SHP77 treated with DMSO at 0.1 percent for 48 hours (cell line): ENCODE measurements at regions not wholly inside any gene's neighbourhood (a gene's known extent, or its start where the extent isn't known, plus 50 kb on each side); places are given as distances from the start of the nearest gene placed in this dataset.

Source experiments
- DNase-seq: peaks from one replicate; lab custom pipeline; 2025; lab: John Stamatoyannopoulos, UW

- no peak for DNase-seq
These were observed 50.5 kb upstream of the PRDM1 start for GRCh38 chr6:106035655-106036054.

GRCh38 chr6:106033806-106034205, 52.3 kb upstream of the PRDM1 start:
- DNase-seq: no peak

GRCh38 chr6:106027758-106028157, 58.4 kb upstream of the PRDM1 start:
- DNase-seq: no peak

GRCh38 chr6:106026748-106027715, 59.1 kb upstream of the PRDM1 start:
- DNase-seq: no peak

GRCh38 chr6:106025655-106026054, 60.5 kb upstream of the PRDM1 start:
- DNase-seq: no peak

GRCh38 chr6:106022801-106023200, 63.3 kb upstream of the PRDM1 start:
- no peak for DNase-seq

- DNase-seq: no peak
These were observed 68.7 kb upstream of the PRDM1 start for GRCh38 chr6:106017454-106017853.

GRCh38 chr6:106014955-106015354, 71.2 kb upstream of the PRDM1 start:
- no peak for DNase-seq

- no peak for DNase-seq
These were observed 74.7 kb upstream of the PRDM1 start for GRCh38 chr6:106011476-106011875.

- no peak for DNase-seq
These were observed 80.2 kb upstream of the PRDM1 start for GRCh38 chr6:106005954-106006353.

- DNase-seq: no peak
These were observed 81.1 kb upstream of the PRDM1 start for GRCh38 chr6:106005013-106005412.

- no peak for DNase-seq
These were observed 82.7 kb upstream of the PRDM1 start for GRCh38 chr6:106003268-106003987.

GRCh38 chr6:106002005-106002404, 84.1 kb upstream of the PRDM1 start:
- no peak for DNase-seq

GRCh38 chr6:106000935-106001334, 85.2 kb upstream of the PRDM1 start:
- DNase-seq: no peak

- no peak for DNase-seq
These were observed 88.7 kb upstream of the PRDM1 start for GRCh38 chr6:105997482-105997881.

- DNase-seq: no peak
These were observed 90.7 kb upstream of the PRDM1 start for GRCh38 chr6:105995391-105995865.

GRCh38 chr6:105994591-105995390, 91.3 kb upstream of the PRDM1 start:
- DNase-seq: no peak

GRCh38 chr6:105994118-105994590, 92.0 kb upstream of the PRDM1 start:
- no peak for DNase-seq

GRCh38 chr6:105993341-105994117, 92.6 kb upstream of the PRDM1 start:
- DNase-seq: no peak

GRCh38 chr6:105992315-105992961, 93.7 kb upstream of the PRDM1 start:
- DNase-seq: peak; percentile 41
